ENCODE measurements at regions not wholly inside any gene's neighbourhood (a gene's known extent, or its start where the extent isn't known, plus 50 kb on each side); places are given as distances from the start of the nearest gene placed in this dataset.

DNA sequence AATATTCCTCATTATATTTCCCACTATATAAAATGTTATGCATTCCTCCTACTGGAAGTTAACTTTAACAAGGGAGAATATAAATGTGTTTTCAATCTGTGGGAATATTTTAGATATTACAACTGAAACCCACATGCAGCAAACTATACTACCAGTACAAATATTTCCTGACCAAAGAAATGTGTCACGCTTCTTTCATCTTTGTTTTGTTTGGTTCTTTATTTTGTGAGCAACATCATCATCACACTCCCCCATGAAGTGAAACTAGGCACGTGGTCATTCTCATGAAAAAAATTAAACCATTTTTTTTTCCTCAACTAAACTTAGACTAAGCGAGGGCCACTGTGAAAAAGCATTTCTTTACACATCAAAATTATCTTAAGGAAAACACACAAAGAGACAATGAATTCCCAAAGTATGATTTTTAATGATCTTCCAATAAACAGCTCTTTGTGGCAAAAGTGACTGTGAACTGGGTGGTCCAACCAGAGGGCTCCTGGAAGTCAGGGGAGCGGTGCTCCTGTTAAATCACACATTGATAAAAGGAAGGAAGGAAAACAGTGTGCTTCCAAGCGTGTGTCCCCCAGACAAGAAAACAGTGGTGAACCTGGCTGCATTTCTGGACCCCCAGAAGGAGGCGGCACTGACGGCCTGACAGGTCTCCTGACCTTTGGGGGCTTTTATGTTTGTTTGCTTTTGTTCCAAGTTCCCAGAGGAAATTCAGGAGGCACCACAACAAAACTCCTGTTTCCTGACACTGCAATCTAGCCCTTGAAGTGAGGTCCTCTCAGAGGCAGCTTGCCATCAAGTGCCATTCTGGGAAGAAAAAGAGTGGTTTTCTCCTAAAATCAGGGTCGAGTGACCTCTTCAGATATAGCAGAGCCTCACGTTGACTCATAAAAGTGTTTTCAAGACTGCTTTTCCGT, 166.8 kb upstream of the FOXQ1 start:
- no peak for DNase-seq

DNA sequence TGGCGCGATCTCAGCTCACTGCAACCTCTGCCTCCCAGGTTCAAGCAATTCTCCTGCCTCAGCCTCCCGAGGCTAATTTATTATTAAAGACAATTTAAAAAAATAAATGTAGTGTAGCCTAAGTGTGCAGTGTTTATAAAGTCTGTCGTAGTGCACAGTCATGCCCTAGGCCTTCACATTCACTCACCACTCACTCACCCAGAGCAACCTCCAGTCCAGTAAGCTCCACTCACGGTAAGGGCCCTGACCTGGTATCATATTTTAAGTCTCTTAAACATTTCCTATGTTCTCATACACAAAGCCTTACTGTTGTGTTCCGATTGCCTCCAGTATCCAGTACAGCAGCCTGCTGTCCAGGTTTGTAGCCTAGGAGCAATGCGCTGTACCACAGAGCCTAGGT, 168.2 kb upstream of the FOXQ1 start:
- DNase-seq = no peak

DNA sequence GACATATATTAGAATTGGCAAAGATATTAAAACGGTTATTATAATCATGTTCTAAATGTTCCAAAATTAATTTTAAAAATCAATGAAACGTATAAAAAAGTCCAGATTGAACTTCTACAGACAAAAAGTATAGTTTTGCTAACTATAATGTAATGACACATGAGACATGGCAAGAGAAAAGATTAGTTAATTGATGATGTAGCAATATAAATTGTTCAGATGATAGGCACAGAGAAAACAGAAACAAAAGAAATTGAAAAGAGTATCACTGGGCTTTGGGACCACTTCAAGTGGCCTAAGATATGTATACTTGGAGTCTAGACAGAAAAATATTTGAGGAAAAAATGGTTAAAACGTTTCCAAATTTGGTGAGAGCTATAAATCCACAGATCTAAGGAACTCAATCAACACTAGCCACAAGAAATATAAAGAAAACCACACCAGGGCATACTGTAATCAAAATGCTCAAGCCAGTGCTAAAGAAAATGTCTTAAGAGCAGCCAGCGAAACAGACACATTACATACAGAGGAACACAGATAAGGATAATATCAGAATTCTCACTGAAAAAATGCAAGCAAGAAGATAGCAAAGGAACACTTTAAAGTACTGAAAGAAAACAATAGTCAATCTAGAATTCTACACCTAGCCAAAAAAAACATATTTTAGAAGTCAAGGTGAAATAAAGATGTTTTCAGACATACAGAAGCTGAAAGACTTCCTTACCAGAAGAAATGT, 172.6 kb upstream of the FOXQ1 start:
- DNase-seq = no peak

DNA sequence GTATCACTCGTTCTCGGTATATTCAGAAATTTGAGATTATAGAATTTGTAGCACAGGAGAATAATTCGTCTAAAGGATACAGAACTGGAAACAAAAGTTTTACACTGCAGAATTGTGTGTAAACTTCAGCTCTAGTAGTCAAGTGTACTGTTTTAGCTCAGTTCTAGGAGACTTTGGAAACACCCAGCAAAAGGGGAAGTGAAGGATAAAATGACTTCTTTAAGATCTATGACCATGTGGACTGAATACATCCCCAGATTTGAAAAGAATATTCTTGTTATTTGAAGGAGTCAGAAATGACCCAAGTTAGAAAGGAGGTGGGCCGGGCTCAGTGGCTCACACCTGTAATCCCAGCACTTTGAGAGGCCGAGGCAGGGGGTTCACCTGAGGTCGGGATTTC, 174.0 kb upstream of the FOXQ1 start:
- no peak for DNase-seq

DNA sequence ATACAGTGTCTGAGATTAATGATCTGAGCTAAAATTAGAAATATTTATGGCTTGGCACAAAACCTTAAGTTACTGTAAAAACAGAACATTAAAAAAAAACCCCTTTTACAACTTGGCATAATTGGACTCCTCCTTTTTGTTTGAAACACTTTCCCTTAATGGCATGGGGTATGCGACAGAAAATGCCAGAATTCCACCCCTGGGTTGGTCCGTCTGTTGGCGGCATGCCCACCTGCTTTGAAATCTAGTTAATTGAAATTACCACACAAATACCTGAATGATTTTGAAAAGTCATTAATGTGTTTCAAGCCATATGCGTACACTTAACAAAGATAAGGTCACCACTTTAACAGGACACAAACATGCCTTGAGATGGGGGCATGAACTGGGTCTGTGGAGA, 175.1 kb upstream of the FOXQ1 start:
- DNase-seq = no peak

DNA sequence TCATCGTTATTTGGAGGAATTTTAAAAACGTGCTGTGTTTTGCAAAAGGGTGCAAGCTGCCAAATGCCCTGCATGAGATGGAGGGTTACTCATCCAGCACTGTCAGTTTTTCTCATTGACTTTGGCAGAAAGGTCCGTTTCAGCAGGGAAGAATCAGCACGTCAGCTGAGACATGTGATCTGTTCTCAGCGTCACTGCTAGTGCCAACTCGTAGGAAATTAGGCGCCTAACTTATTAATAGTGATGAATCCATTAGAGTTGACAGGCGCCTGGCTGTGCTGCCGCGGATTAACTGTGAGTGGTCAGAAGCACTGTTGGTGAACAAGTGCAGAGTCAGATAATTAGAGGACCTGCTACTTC, 175.5 kb upstream of the FOXQ1 start:
- DNase-seq = no peak

DNA sequence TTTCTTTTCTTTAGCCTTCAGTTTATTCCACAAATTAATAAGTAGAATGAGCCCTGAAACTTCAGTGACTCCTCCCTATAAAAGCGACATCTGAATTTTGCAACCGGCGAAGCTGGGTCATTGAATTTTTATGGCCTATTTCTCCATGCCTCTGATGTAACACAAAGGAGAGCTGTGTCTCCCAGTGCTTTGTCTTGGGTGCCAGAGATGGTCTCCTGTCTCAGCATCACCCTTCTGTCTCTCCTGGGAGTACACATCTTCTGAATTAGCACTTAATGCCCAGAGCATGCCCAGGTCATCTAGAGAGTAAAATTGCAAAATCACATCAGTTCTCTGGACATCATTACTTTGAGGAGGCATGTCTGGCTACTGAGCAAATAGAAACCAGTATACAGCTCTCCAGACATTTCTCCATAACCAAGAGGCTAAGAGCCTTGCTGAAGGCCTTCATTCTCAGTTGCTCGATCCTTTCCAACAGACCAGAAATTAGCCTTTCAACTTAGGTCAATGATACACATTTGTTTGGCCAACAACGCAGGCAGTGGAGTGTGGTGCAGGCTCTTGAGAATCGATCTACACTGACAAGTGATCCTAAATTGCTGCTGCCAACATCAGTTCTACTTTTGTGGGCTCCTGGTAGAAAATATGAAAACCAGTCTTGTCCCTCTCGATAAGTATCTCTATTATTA, 176.0 kb upstream of the FOXQ1 start:
- DNase-seq = no peak

DNA sequence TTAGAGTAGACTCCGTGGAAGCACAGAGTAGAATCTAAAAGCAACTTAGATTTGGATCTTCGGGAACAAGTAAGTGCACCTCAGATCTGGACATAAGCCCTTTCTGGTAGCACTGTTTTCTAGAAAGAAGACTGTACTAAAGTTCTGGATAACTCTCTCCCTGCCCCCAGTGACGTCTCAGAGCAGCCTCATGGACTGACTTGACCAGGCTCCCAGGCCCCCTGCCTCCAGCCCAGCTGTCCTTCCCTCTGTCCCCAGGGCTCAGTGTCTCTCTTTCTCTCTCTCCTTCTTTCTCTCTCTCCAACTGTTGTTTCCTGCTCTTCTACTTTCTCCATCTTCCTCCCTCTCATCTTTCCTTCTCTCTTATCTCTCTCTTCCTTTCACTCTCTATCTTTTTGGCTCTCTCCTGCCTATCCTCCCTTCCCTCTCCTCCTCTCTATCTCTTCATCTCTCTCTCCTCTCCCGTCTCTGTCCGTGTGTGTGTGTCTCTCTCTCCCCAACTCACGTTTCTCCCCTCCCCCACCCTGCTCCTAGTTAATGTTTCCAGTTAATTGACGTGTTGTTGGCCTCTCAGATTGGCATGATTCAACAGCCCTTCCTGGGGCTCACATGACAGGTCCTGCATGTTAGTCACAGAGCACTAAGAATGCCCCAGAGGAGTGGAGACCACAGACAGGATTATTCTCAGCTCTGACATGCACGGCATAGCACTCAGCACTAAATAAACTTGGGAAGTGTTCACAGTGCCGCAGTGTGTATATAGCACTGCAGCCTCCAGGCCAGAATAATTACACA, 180.4 kb upstream of the FOXQ1 start:
- DNase-seq = no peak

DNA sequence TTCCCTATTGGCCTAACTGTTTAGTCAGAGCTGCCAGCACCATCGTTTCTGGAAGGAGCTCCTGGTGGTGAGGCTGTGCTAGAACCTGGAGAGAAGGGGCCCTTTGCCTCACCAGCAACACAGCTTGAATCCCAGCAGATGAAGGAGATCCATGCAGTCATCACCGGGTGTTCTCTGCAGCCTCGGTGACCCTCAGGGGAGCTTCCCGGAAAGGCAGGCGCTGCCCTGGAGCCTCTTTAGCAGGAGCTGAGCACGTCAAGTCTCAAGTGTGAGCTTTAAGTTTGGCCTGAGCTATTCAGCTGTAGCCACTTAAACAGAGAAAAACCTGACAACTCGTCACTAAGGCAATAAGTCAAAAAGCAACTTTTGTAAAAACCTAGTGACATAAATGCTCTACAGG, 181.2 kb upstream of the FOXQ1 start:
- no peak for DNase-seq

DNA sequence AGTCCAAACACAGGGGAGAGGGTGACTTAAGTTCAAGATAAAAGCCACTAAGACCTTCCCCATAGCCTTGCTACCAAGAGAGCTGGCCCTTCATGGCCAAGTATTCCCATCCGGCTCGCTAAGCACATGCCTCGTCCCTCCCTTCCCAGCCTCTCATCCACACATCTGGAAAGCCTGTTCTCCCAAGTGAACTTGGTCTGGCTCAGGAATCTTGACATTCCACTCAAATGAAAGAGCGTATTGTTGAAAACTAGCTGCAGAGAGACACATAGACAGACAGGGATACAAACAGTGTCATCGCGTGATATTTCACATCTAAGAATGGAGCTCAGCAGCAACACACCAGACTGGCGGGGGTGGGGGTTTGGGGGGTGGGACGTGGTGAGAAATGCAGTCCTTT, 182.8 kb upstream of the FOXQ1 start:
- no peak for DNase-seq

DNA sequence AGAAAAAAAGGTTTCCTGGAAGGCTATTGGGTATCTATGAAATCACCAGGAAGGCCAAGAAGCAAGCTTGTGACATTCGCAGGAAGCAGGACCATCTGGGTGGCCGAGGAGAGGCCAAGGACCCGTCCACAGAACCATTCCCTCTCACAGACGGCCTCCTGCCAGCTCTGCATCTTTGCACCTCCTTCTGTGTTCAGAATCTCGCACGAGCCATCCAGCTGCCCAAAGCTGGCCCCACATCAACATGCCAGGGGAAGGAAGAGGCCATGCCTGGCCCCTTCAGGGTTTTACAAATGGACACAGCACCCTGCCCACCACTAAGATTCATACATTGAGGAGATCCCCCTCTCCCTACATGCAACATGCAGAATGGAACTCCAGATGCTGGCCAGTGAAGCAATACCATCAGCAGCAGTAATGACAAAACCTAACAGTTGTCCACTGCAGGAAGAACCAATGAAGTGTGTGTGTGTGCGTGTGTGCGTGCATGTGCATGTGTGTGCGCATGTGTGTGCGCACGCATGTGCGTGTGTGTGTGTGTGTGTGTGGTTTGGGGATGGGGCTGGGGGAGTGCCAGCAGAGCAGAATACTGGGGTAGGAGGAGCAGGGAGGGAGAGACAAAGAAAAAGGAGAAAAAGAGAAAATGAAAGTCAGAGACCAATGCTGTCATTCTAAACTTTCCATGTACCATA, 184.2 kb upstream of the FOXQ1 start:
- no peak for DNase-seq

DNA sequence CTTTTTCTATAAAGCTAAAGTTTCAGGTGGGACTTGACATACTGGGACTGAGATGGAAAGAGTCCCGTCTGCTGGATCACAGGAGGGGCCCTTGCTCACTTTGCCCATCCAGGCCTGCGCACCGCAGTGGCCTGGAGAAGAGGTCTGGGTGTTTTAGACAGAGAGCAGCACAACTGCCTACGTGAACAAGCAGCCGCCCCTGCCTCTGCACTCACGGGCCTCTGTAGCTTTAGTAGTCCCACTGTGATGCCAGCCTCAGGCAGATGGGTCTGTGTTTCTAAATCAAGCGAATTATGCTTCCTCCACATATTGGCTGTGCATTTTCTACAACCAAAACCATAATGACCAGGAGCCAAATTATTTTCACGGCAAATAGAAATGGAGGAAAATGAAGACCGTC, 184.8 kb upstream of the FOXQ1 start:
- no peak for DNase-seq

DNA sequence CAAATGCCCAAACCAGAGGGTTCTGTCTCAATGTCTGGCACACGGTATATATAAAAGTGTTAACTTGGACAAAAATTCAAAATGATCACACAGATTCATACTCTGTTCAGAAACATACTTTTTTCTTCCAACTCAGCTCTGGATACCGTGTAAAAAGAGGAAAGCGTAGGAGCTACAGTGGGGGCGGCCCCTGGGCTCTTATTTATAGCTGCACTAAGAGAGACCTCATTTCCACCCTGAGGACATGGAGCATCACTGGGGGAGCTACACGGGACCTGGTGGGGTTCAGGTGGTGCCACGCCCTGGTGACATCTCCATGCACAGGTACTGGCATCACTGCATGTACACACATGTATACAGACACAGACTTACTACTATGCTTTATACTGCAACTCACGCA, 185.9 kb upstream of the FOXQ1 start:
- no peak for DNase-seq

DNA sequence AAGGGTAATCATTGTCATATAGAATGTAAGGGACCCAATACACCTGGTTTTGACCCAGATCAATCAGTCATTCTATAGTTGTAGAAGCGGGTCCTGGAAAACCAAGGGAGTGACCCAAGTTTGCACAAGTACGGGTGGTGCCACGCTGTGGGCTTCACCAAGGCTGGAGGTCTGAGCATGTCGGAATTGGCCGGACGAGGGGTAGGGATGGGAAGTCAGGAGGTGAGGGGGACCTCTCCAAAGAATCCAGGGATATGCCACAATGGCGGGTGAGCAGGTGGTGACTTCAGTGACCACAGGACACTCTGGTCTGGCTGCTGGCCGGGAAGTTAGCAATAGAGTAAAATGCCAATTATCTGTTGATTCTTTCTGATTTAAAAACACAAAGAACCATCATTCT, 186.6 kb upstream of the FOXQ1 start:
- no peak for DNase-seq

DNA sequence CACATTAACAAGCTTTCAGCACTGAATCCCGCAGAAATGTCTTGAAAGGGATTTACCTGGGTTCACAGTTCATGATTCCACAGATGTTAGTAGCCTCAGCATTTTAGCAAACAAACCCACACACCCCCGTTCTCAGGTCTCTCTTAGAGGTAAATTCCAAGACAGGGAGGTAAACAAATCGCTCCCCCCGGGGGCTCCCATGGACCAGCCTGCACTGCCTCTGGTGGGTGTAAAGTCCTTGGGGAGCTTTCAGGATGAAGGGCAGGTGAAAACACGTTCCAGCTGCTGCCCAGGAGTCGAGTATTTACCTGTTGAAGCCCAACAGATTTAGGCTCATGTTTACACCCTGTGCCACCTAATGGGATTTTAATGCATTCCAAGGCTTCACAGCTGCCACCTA, 187.0 kb upstream of the FOXQ1 start:
- no peak for DNase-seq

DNA sequence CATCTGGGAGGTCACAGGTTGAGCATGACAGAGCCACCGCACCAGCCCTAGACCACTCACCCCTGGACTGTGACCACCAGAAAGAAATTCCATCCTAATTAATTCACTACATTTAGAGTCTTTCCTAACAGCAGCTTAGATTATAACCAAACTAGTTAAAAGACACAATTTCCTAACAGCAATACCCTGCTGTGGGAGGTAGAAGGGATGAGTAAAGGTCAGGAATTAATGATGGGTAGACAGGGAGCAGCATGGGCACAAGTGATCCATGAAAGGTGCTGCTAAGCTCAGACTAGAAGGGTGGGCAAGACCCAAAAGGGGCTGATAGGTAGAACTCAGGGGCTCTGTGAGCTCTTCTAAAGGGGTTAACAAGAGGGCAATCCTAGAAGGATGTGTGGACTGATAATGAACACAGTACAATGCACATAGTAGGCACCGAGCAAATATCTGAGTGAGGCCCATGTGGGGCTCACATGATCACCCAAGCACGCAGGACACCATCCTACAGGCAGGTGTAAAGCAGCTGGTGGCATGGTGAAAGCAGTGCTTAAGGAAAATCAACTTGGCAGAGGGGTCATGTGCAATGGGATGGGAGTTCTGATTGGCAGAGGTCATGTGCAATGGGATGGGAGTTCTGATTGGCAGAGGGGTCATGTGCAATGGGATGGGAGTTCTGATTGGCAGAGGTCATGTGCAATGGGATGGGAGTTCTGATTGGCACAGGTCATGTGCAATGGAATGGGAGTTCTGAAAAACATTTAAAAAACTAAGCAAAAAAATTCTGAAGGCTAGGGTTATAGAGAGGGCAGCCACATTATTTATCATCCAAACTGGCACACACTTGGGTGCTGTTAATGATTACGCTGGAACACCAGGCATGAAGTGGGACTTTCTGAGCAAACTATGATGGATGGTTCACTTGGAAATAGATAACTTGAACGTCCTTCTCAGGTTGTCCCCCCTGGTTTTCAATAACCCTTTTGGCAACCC, 188.2 kb upstream of the FOXQ1 start:
- no peak for DNase-seq

DNA sequence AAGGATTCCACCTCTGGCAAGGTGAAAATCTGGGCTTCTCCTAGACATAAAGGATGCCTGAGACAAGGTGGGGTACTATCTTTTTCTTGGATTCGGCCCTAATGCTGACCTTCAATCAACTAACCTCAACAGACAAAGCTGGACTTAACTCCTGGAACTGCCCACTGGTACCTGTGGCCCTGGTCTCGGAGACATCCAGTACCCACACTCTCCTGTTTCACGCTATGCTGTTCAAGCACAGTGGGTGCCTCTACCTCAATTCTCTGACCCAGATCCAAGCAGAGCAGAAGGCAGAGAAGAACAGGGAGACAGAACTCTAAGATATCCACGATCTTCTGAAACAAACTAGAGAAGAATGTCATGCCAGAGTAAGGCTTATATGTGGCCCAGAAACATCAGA, 189.8 kb upstream of the FOXQ1 start:
- DNase-seq = no peak

DNA sequence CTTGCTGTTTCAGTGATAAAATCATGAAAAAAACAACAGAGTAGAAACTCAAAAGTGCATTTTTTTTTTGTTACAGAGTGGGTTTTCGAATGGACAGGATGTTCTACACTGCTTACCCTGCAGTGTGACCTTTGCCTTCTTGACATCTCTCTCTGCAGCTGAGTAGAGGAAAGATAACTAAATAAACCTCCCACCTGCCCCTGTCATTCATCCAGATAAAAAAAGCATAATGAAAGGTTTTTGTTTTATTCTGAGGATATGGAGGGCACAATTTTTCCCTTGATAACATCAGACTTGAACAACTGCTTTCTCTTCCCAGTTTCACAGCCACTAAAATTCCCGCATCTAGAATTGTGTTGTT, 193.6 kb upstream of the FOXQ1 start:
- DNase-seq = no peak

DNA sequence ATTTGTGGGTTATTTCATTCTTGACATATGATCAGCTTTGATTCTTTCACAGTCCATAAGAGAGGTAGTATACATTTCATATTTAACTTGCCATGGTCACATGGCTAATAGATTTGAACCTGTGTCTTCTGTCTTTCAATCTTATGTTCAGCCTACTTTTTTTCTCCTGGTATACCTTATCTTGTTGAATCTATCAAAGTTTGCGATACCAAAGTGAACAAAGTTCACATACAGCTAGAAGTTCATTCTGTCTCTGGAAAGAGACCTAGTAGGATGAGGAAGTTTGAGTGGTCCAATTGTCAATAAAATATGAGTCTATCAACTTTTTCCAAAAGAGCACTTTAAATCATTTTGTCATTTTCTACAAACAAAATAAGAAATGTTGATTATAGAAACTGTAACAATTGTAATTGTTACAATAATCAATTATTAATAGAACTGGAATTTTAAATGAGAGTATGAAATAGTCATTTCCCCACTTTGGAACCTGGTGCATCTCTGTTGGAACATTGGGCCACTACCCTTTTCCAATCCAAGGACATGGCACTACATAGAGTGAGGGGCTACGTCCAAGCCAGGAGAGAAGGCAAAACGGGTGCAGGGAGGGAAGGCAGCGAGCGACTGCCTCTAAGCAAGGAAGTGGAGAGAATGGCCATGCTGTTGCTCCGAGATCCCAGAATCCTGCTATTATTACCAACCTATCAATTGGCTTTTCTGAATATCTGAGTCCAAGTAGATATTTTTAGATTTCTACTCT, 194.2 kb upstream of the FOXQ1 start:
- DNase-seq = no peak

DNA sequence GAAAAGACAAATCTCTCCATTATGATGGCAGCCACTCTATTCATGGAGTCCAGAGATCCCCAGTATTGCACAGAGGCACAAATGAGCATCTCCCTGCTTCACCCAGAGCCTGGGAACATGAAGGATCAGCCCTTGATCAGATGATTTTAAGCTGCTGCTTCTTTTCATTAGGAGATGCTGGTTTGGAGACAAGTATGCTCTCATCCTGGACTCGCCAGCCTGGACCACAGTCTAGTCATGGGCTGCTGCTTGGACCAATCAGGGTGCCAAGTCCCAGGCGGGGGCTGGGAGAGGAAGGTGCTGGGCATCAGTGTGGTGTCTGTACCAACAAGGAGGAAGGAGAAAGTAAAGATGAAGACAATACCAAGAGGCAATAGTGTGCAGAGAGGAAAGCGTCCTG, 195.7 kb upstream of the FOXQ1 start:
- DNase-seq = no peak
